NB4 (cell line): ENCODE measurements at regions not wholly inside any gene's neighbourhood (a gene's known extent, or its start where the extent isn't known, plus 50 kb on each side); places are given as distances from the start of the nearest gene placed in this dataset.

ENCODE experiments used
- MAX ChIP-seq: IDR thresholded peaks from 2 replicates; pipeline ENCODE4 v1.6.1; 2011; ENCODE audit warnings: low read depth, low read length
- MYC ChIP-seq: IDR thresholded peaks from 2 replicates; pipeline ENCODE4 v1.6.1; 2011; ENCODE audit warnings: low read depth, low read length
- POLR2A ChIP-seq: IDR thresholded peaks from 2 replicates; pipeline ENCODE4 v1.6.1; 2011; ENCODE audit warnings: mild to moderate bottlenecking; ENCODE audit not compliant: insufficient read length; ENCODE audit errors: extremely low read depth
- TF ChIP-seq, protein P1 (sequence below): IDR thresholded peaks from one replicate; pipeline ENCODE4 v1.5.1; 2012; ENCODE audit warnings: low read depth, low read length

DNA sequence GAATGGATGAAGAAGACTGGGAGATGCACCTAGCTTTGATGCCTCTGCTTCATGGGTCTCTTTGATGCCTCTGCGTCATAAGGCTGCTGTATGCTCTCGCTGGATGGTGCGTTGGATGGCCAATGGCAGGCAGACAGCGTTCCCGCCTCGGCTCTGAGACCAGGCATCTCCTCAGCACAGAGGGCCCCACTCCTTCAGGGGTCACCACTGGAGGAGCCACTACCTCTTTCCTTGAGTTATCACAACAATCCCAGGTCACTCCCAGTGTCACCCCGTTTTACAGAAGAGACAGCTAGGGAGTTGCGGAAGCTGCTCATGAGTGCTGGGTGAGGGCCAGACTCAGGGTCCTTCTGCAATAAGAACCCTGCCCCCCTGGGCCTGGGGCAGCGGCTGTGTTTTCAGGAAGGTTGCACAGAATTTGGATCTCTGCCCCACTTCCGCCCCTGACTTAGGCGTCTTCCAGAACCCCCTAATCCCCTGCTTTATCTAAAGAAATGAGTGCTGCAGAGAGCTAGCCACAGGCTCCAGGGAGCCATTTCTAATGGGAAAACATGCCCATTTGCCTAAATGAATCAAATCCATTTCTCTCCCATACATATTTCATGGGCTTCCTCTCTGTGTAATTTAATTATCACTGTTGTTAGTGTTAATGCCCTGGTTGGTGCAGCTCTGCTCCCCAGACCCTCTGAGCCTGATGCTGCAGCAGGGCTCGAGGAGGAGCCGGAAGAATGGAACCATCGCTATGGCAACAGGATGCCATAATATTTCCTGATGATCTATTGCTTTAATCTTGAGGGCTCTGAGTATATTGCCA lies 131.8 kb upstream of the HS6ST1 start:
- TF ChIP-seq, protein P1, sequence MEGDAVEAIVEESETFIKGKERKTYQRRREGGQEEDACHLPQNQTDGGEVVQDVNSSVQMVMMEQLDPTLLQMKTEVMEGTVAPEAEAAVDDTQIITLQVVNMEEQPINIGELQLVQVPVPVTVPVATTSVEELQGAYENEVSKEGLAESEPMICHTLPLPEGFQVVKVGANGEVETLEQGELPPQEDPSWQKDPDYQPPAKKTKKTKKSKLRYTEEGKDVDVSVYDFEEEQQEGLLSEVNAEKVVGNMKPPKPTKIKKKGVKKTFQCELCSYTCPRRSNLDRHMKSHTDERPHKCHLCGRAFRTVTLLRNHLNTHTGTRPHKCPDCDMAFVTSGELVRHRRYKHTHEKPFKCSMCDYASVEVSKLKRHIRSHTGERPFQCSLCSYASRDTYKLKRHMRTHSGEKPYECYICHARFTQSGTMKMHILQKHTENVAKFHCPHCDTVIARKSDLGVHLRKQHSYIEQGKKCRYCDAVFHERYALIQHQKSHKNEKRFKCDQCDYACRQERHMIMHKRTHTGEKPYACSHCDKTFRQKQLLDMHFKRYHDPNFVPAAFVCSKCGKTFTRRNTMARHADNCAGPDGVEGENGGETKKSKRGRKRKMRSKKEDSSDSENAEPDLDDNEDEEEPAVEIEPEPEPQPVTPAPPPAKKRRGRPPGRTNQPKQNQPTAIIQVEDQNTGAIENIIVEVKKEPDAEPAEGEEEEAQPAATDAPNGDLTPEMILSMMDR: no peak
- TF ChIP-seq MYC: no peak
- no peak for TF ChIP-seq MAX
- TF ChIP-seq POLR2A: no peak
